GM12891 (cell line): ENCODE measurements at regions not wholly inside any gene's neighbourhood (a gene's known extent, or its start where the extent isn't known, plus 50 kb on each side); places are given as distances from the start of the nearest gene placed in this dataset.

Experiments
- POLR2A ChIP-seq: IDR thresholded peaks from 2 replicates; pipeline ENCODE4 v1.6.1; 2011; ENCODE audit warnings: low read depth, low read length, control low read depth
- TAF1 ChIP-seq: IDR thresholded peaks from 2 replicates; pipeline ENCODE4 v1.6.1; 2011; ENCODE audit warnings: low read depth, low read length, control low read depth

GRCh38 chr3:174776636-174777035 is 82.5 kb upstream of the NAALADL2 start:
- TF ChIP-seq POLR2A (no peak), TAF1 (no peak)
